ENCODE measurements at regions not wholly inside any gene's neighbourhood (a gene's known extent, or its start where the extent isn't known, plus 50 kb on each side); places are given as distances from the start of the nearest gene placed in this dataset.

GRCh38 chr16:62105244-62105643 is 69.0 kb upstream of the CDH8 start:
- no peak overlapping the region for H3K9ac ChIP-seq (ENCODE audit: extremely low read depth, insufficient read length, low read length)
- no peak overlapping the region for H2AK5ac ChIP-seq (ENCODE audit: insufficient read length, low read length)
- no CpG with 5 or more reads among the region's 1 CpG for WGBS (ENCODE audit: extremely low coverage, insufficient read length, low lambda C conversion rate)
- H3K79me1 ChIP-seq (ENCODE audit: insufficient read depth, low read depth, low read length, poor library complexity, severe bottlenecking): no peaks in the 10 kb centered on the region
- peaks cover 13 to 19% of the 10 kb centered on the region in 2 experiments for H3K4me1 Mint-ChIP-seq
- no peak overlapping the region for H2BK5ac ChIP-seq (ENCODE audit: insufficient read length, low read length)
- no peak overlapping the region for H3K27ac ChIP-seq (ENCODE audit: insufficient read length, low read depth, low read length)
- H3K23me2 ChIP-seq (ENCODE audit: insufficient read length, low read depth, low read length, poor library complexity, severe bottlenecking): no peaks in the 10 kb centered on the region
- H3K18ac ChIP-seq (ENCODE audit: insufficient read length, low read depth, low read length): no peak overlapping the region
- H4K5ac ChIP-seq (ENCODE audit: insufficient read length, low read depth, low read length): no peak overlapping the region
- H3T11ph ChIP-seq (ENCODE audit: low read length): no peak overlapping the region
- H2BK12ac ChIP-seq (ENCODE audit: insufficient read length, low read depth, low read length): no peak overlapping the region
- H2BK15ac ChIP-seq (ENCODE audit: low read depth, low read length): no peak overlapping the region
- no peak for DNase-seq
- no peak overlapping the region for H2BK20ac ChIP-seq (ENCODE audit: low read depth, low read length, poor library complexity, severe bottlenecking)
- no peak overlapping the region for H4K91ac ChIP-seq (ENCODE audit: insufficient read length, low read depth, low read length)
- H3K14ac ChIP-seq (ENCODE audit: insufficient read depth, low read length): no peak overlapping the region
- H3K4me1 ChIP-seq (ENCODE audit: insufficient read depth, low read length): peaks cover 6% of the 10 kb centered on the region; the same call in 1 of the 2 replicates
- no peaks in the 10 kb centered on the region for H3K27me3 Mint-ChIP-seq (ENCODE audit: low read depth)
- H3K79me2 ChIP-seq (ENCODE audit: insufficient read depth, low read length): no peaks in the 10 kb centered on the region
- H4K8ac ChIP-seq (replicated peaks; ENCODE audit: insufficient read length, low read depth, low read length): no peak overlapping the region
- H3K23ac ChIP-seq (ENCODE audit: insufficient read length, low read depth, low read length): no peak overlapping the region
- no peak overlapping the region for H3K4me3 Mint-ChIP-seq
- H3K27me3 ChIP-seq (ENCODE audit: insufficient read depth, low read length): no peaks in the 10 kb centered on the region
- no peak overlapping the region for H2BK120ac ChIP-seq (ENCODE audit: low read depth, low read length, poor library complexity, severe bottlenecking)
- H4K20me1 ChIP-seq (ENCODE audit: control insufficient read depth, insufficient read depth, insufficient read length): no peaks in the 10 kb centered on the region
- no peak overlapping the region for H3K27ac Mint-ChIP-seq
- H3K4me2 ChIP-seq (ENCODE audit: insufficient read depth, insufficient read length, low read length): no peak overlapping the region
- no peak overlapping the region for H3K56ac ChIP-seq (ENCODE audit: insufficient read length, low read depth, low read length)
- H3K4ac ChIP-seq (ENCODE audit: low read depth, low read length): no peak overlapping the region
- no peak for TF ChIP-seq CTCF (conservative IDR thresholded peaks at IDR 0.05)
- H3K36me3 Mint-ChIP-seq (ENCODE audit: insufficient read depth in 1 of 3, low read depth in 3 of 3): peaks cover 2 to 19% (median 5%) of the 10 kb centered on the region in 3 experiments; a peak in 4 of 7 replicates
- H3K9me3 Mint-ChIP-seq: peaks cover 14 to 20% of the 10 kb centered on the region in 2 experiments
- no peak overlapping the region for H2AFZ ChIP-seq (ENCODE audit: low read length)
- H3K9me3 ChIP-seq (ENCODE audit: control insufficient read depth, low read depth, low read length): no peaks in the 10 kb centered on the region

Measured in H9 (cell line).